GM18519 (cell line): ENCODE measurements at regions not wholly inside any gene's neighbourhood (a gene's known extent, or its start where the extent isn't known, plus 50 kb on each side); places are given as distances from the start of the nearest gene placed in this dataset.

ENCODE experiments used
- ATAC-seq: cut with Tn5 transposase; IDR thresholded peaks from one replicate; pipeline ENCODE4 v1.9.1; 2021; ENCODE audit warnings: mild to moderate bottlenecking, moderate library complexity; ENCODE audit not compliant: unreplicated experiment, low FRiP score

- ATAC-seq = no peak
Observed at GRCh38 chr2:157206916-157207315, 50.6 kb upstream of the GALNT5 start.
